HG03175 (cell line): ENCODE measurements at regions not wholly inside any gene's neighbourhood (a gene's known extent, or its start where the extent isn't known, plus 50 kb on each side); places are given as distances from the start of the nearest gene placed in this dataset.
"Not testable (repeated sequence)": the region's sequence is repeated elsewhere in the genome, so short reads cannot be mapped to it uniquely, and the experiment has no call there.

Source experiments
- ATAC-seq: cut with Tn5 transposase; IDR thresholded peaks from one replicate; pipeline ENCODE4 v1.9.1; 2021; ENCODE audit warnings: mild to moderate bottlenecking, moderate library complexity; ENCODE audit not compliant: unreplicated experiment

DNA sequence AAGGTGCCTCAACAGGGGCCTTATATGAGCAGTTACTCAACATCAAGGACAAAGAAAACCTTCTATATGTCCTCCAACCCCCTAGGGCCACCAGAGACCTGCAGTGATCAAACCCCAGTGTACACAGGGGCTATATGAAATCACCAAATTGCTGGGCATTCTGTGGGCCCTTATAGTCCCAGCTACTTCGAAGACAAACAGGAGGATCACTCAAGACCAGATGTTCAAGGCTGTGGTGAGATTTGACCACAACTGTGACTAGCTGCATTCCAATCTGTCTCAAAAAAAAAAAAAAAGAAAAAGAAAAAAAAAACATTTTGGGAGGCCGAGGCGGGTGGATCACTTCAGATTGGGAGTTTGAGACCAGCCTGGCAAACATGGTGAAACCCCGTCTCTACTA lies 51.0 kb upstream of the PRB2 start:
- ATAC-seq: no peak

DNA sequence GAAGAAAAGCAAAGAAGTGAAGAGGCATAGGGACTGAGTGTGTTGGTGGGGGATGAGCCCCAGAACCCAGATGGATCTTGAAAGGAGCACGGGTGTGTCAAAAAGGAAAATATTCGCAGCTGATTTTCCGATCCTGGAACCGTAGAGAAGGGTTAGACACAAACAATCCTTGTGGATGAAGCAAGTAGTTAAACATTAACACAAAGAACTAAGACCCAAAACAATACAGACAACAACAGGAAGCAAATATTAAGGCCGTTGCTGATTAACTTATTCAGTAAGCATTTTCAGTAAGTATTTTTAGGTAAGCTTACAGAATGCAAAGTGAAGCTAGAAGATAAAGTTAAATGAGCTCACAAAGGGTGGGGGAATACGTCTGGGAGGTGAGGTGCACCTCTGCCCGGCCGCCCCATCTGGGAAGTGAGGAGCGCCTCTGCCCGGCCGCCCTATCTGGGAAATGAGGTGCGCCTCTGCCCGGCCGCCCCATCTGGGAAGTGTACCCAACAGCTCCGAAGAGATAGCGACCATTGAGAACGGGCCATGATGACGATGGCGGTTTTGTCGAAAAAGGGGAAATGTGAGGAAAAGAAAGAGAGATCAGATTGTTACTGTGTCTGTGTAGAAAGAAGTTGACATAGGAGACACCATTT lies 62.8 kb upstream of the PRB2 start:
- no peak for ATAC-seq

DNA sequence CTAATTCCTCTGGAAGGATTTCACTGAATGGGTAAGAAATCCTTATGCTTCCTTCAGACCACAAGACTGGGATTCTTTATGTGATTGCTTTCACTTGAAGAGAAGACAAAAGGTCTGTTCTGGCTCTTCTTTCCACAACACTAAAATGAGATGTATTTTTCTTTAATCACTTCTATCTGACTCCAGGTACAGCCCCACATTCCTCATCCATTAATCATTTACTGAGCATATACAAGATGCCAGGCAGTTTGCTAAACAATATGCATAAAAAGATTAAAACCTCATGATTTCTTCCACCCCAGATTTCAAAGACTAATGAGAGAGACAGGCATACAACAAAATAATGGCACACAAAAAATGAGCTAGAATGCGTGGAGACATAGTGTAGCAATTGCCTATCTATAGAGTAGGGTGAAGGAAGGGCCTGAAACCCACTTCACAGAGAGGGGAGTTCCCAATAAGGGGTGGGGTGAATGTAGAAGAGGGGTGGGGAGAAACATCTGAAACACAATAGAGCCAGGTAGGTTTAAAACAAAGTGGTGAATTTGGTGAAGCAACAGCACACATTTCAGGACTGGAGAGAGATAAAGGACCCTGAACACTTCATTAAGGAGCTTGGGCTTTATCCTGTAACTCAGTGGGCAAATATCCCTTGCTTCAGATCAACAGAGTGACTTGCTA lies 65.1 kb upstream of the PRB2 start:
- no peak for ATAC-seq

DNA sequence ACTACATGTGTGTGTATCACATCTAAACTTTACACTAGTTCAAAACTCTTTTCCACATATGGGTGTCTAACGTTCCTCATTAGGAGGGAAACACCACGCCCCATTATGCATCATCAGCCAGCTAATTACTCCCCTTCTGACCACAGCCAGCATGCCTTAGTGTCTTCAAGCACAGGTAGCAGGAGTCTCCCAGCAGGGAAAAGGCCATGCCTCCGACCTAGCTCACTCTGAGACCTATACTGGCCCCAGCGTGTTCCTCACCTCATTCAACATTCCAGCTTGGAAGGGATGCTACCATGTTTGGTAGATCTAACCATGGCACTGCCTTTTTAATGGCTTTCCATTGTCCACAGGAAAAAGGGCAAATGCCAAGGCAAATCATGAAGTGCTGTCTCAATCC lies 66.1 kb upstream of the PRB2 start:
- no peak for ATAC-seq

DNA sequence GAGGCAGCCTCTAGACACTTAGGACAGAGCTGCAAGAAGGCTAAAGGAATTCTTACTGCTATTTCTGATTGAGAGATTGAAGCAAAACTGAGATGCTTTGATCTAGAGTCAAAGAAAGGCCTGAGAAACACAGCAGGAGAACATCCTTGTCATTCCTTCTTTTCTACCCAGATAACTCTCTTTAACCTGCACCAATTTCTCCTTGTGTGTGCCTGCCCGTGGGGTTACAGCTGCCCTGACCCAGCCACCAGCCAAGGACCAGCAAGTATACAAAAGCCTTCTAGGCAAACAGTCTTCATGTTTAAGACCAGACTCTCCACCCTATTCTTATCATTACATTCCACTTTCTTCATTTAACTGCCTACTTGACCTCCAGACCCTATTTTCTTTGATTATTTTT lies 81.7 kb upstream of the PRB2 start:
- no peak for ATAC-seq

DNA sequence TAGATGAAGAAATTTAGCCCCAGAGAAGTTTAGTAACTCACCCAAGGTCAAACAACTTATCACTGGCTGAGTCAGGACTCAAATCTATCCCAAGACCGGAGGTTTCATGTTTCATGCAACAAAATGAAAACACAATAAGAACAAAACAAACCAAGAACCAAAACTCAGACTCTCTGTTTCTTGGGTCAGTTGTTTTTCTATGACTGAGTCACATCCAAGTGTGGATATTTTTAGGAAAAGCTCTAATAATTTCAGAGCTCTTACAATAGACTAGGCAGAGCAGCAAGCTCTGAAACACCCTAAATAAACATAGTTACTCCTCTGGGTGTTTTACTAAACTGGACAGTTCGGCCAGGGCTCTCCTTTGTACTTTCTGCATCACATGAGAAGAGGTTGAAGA lies 87.6 kb upstream of the PRB2 start:
- ATAC-seq: no peak

DNA sequence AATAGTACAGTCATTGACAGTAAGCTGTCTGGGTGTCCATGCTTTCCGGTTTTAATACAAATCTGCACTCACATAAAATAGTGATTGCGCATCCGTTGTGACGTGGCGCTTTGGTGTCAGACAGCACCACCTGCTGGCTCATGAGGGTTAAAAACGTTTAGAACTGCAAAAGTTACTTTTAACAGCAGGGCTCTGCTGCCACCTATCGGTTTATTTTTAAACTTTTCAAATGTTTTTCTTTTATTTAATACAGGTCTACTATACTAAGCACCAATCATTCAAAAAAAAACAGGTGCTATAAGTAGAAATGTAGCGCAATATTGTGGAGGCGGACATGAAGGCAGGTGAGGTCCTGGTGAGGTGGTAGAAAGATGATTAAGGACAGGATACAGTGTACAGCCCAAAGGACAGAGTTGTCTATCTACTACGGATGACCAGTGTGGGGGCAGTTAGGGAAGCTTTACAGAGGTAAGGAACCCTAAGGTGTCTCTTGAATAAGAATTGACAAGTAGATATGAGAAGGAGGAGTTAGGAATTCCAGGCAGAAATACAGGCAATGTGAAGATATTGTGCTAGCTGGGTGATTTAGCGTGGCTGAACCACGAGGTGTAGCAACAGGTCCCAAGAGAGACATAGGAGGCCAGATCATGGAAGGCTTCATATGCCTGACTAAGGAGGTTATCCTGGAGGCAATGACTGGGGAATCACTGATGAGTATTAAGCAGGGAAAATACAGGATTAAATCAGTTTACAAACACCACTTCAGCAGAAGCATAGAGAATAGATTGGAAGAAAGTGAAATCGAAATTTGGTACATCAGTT lies 91.5 kb upstream of the PRB2 start:
- ATAC-seq: peak; percentile 91

DNA sequence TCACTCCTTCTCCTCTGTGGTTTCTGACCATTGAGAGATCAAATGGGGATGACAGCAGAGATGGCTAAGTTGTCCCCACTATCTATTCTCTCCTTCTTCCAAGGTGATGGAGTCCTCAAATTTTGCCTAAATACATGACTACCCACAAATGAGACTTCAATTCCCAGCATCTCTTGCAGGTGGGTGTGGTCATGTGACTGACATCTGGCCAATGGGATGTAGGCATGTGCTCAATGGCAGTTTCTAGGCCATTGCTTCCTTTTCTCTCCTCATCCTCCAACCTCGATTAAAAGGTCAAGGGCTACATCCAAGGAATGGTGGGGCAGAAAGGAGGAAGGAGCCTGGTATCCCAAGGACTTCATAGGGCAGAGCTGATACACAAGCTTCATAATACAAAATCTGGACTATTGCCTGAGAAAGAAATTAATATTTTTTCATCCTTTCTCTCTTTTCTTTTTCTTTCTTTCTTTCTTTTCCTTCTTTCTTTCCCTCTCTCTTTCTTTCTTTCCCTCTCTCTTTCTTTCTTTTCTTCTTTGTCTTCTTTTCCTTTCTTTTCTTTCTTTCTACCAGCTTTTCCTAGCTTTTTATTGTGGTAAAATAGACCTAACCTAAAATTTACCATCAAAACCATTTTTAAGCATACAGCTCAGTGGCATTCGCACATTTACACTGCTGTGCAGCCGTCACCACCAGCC lies 100.9 kb upstream of the PRB2 start:
- no peak for ATAC-seq

DNA sequence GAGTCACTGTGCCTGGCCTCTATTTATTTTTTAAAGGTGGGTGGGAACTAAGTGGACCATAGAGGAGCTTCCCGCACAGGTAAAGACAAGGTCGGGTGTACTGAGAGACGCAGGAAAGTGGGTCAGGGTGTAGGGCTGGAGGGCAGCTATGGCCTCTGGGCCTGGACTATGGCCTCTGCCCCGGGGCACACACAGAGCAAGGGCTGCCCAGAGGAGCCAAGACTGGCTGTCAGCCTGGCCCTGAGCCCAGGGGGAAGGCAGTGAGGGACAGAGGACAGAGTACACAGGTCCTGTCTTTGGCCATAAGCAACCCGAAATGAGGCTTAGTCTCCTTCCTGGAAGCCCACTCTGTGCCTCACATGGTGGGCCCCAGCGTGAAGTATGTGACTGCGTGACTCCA lies 102.1 kb upstream of the PRB2 start:
- no peak for ATAC-seq

DNA sequence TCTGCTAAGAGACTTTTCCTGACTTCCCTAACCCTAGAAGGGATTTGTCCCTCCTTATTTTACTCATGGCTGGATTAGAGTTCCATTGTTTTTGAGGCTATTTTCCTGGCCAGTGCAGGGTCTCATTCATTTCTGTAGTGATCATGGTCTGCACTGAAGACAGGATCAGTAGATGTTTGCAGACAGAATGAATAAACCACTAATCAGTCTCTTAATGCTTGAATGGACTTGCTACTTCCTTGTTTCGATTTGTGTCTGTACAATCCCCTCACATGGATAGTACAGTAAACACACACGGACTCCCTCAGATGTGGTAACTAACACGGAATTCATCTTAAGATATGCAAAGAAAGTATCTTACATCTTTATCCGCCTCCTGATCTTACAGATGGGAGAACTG lies 102.6 kb upstream of the PRB2 start:
- peak; percentile 79 for ATAC-seq

DNA sequence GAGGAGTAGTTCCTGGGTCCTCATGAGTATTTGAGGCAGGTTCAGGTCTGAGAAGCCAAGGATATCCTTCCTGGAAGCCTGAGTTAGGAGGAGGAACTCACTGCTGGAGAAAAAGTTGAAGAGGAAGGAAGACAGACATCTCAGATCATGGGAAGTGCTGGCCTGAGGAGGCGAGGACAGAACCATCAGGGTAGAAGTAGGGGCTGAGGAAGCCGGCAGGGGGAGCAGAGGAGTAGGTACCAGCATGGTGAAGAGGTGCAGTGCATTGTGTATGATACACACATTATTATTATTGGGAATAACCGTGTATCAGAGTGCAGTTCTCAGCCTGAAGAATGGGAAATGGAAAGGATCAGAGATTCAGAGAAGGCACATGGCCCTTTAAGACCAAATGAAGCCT lies 103.2 kb upstream of the PRB2 start:
- ATAC-seq: not testable (repeated sequence)

DNA sequence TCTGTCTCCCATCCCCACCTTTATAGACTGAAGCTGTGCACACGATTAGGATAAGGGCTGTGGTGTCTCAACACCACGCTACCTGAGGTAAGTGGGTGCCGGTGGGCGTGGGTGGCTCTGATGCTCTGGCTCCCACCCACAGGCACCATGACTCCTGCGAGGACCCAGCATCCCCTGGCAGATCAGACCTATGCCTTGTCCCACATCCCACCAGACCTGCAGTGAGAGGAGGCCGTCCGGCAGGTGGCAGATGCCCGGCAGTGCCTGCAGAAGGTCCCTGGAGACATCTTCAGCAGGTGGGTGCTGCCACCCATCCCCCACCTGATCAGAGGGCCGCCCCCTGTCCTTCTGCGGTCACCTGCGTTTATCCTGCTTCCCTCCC lies 104.4 kb upstream of the PRB2 start:
- ATAC-seq: no peak

DNA sequence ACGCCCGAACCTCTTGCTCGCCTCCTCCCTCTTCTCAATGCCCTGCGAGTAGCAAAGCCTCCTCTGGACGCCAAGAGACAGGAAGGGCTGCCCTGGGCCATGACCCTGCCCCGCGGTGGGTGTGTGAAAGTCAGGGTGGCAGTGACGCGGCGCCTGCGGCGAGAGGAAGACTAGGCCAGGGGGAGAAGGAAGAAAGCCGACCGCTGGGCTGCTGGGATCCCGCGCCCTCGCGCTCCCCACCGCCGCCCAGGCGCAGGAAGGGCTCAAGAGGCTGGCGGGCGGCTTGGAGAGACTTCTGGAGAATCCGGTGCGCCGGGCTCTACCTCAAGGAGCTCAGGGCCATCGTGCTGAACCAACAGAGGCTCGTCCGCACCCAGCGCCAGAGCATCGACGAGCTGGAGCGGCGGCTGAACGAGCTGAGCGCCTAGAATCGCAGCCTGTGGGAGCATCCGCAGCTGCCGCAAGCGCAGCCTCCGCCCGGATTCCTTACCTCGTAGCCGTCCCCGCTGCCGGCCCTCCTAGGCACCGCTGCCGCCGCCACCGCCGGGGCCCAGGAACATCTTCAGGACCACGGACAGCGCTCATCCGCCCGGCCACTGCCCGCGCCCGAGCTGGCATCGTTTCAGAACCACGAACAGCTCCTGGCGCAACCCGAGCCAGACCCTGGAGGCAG lies 105.0 kb upstream of the PRB2 start:
- peak; percentile 42 for ATAC-seq

DNA sequence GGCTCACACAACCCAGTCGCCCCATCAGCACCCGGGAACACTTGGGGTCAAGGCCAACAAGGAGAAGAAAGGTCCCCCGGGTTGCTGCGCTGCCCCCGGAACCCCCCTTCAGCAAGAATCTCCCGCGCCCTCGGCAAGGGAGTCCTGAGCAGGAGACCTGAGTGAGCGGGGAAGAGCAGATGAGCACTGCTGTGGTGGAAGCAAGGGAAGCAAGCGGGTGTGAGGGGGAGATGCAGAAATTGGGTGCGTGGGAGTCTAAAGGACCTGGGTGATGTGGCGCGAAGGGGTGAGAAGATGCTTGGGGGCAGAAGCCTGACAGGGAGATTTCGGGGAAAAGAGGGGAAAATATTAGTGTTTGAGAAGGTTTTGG lies 105.5 kb upstream of the PRB2 start:
- no peak for ATAC-seq

DNA sequence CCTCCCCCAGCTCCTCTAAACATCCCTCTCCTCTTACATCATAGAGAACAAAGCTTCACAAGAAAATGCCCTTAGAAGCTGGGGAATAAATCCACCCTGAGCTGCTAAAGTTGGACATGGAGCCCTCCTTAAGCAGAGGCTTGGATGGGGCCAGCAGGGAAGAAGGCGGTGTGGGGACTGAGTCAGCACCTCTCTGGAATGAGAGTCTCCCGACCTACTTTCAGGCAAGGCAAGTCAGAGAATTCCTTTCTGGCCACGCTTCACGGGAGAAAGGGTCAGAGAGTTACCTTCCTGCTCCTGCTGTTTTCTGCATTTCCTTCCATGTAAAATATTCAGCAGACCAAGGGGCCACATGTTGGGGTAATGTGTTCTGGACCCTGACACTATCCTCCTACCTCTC lies 113.3 kb upstream of the PRB2 start:
- ATAC-seq: no peak

DNA sequence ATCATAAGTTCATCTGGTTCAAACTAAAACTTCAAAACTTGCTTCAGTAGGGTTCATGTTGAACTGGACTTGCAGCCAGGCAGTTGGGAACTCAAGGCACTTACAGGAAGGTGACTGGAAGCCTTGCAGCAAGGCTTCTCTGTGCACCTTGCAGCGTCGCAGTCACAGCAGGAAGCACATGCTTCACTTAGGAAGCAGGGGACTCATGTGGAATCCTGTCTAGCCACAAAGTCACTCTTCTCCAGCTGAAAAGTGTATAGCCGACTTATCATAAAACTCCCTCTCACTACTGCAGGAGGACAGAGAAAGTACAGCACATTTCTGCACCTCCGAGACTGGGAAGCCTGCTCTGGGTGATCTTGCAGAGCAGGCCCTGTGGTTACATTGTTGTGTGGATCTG lies 114.0 kb upstream of the PRB2 start:
- ATAC-seq: no peak

DNA sequence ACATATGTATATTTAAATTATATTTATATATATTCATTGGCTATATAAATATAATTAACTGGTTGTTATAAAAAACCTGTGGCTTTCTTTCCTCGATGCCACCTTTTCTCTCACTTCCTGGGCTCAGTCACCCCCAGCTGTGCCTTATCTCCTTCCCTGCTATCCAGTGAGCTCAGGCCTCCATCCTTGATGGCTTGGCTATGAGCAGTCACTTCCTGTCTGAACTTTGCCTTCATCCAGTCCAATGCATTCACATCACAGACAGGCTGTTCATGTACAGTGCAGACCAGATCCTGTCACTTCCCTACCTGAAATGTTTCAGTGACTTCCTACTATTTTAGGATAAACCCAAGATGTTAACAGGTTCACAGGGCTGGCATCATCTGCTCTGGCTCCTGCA lies 115.3 kb upstream of the PRB2 start:
- no peak for ATAC-seq

DNA sequence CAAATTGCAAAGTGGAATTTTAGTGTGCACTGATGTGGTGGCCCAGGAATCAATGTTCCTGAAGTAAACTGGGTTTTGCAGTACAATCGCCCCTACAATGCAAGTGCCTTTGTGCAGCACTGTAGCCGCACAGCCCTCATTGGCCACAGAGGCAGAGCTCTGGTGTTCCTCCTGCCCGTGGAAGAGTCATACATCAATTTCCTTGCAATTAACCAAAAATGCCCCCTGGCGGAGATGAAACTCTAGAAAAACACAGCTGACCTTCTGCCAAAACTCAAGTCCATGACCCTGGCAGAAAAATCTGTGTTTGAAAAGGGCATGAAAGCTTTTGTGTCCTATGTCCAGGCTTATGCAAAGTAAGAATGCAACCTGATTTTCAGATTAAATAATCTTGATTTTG lies 117.9 kb upstream of the PRB2 start:
- ATAC-seq: no peak

DNA sequence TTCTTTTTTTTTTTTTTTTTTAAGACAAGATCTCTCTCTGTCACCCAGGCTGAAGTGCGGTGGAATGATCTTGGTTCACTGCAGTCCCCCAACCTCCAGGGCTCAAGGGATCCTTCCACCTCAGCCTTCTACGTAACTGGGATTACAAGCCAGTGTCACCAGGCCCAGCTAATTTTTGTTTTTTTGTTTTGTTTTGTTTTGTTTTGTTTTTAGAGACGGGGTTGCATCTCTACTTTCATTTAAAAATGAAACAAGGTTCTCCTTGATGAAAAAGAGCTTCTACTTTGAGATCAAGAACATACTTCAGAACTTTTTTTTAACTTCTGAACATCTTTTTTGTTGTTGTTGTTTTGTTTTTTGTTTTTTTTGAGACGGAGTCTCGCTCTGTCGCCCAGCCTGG lies 121.7 kb upstream of the PRB2 start:
- ATAC-seq: no peak

DNA sequence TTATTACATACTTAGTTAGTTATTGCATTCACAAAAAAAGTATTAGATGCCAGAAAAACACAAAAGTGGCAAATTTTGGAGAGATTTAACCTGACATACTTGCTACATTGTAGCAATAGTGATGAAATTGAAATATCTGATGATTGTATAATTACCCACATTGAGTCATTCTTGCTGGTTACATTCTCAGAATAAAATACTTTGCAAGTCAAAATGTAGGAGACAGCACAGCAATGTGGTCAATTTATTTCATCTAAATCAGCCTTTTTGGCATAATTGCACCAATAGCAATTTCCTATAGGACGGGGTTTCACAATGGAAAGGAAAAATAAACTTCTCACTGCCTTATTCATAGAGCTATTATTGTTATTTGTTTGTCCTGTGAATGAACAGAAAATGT lies 125.0 kb upstream of the ETV6 start:
- ATAC-seq: no peak

DNA sequence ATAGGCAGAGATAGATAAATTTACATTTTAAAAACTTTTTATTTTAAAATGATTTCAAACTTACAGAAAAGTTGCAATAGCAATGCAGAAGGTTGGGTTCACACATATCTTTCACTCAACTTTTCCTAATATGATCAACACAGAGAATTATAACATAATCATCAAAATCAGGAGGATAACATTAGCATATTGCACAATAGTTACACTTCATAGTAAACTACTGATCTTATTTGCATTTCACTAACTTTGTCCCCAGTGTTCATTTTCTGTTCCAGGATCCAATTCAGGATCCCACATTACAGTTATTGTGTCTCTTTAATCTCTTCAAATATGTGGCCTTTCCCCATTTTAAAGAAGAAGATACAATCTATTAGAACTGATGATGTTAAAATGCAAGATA lies 115.4 kb upstream of the ETV6 start:
- ATAC-seq: no peak
